Endothelial cell of umbilical vein (primary cell): ENCODE measurements at regions not wholly inside any gene's neighbourhood (a gene's known extent, or its start where the extent isn't known, plus 50 kb on each side); places are given as distances from the start of the nearest gene placed in this dataset.

Experiments used
- BruUV-seq: library from RNA; stranded (reverse); fragments of 400-500 nt; replicated peaks from 2 replicates; lab custom pipeline; 2021; lab: Mats Ljungman, UMichigan
- CTCF ChIA-PET: fragments of 300-600, 350-600 bp; sonication (Branson Sonifier 250); formaldehyde crosslinking; loops from one replicate; lab custom pipeline; 2021; ENCODE audit warnings: antibody characterized with exemption, inconsistent platforms; lab: Charles Lee
- POLR2A ChIA-PET: fragments of 300-600, 350-600 bp; sonication (Branson Sonifier 250); formaldehyde crosslinking; loops from one replicate; lab custom pipeline; 2021; ENCODE audit warnings: antibody characterized with exemption, inconsistent platforms; lab: Charles Lee
- DNase-seq: peaks from one replicate; pipeline ENCODE4 v3.0.0-alpha.2; 2011; ENCODE audit warnings: low read depth, low spot score
- FAIRE-seq: peaks from 2 replicates; lab custom pipeline; 2011; peaks lifted over from hg19 to GRCh38; lab: Jason Lieb, UNC
- H2AFZ ChIP-seq: 2 replicates; pipeline ENCODE4 v1.6.0; 2012; ENCODE audit warnings: low read depth, low read length, control low read depth, inconsistent platforms
- H3K27ac ChIP-seq: 2 replicates; pipeline ENCODE4 v1.5.1; 2011; ENCODE audit warnings: low read depth, mild to moderate bottlenecking, control low read depth, low read length, moderate library complexity; ENCODE audit not compliant: insufficient read depth
- H3K27me3 ChIP-seq, 2 experiments: 2 replicates each; pipeline versions ENCODE4 v1.6.0 to v1.6.1; 2011; ENCODE audit warnings: low read length in 2 of 2, mixed read lengths in 1 of 2; ENCODE audit not compliant: control insufficient read depth in 2 of 2, insufficient read depth in 2 of 2
- H3K36me3 ChIP-seq, 2 experiments: 2 replicates in 1 of 2; 3 replicates in 1 of 2; pipeline ENCODE4 v1.5.1; 2011; ENCODE audit warnings: low read length in 2 of 2, mild to moderate bottlenecking in 1 of 2, moderate library complexity in 1 of 2; ENCODE audit not compliant: control insufficient read depth in 2 of 2, insufficient read depth in 2 of 2; ENCODE audit errors: extremely low read depth in 1 of 2
- H3K4me1 ChIP-seq: 3 replicates; pipeline ENCODE4 v1.5.1; 2011; ENCODE audit warnings: mild to moderate bottlenecking, low read length; ENCODE audit not compliant: control insufficient read depth, insufficient read depth; ENCODE audit errors: extremely low read depth
- H3K4me2 ChIP-seq: 2 replicates; pipeline ENCODE4 v1.6.1; 2011; ENCODE audit warnings: low read length, control low read depth, mixed read lengths; ENCODE audit not compliant: insufficient read depth
- H3K4me3 ChIP-seq, 3 experiments: fragments of 200-600 bp in 1 of 3; sonication (generic), shearing (Covaris generic) in 1 of 3; replicated peaks in 1 of 3; 2 replicates each; pipeline ENCODE4 v1.5.1; 2011 to 2016; ENCODE audit warnings: control low read depth in 3 of 3, low read length in 3 of 3, mild to moderate bottlenecking in 2 of 3, inconsistent platforms in 1 of 3, low read depth in 1 of 3, moderate library complexity in 1 of 3; ENCODE audit not compliant: insufficient read depth in 1 of 3
- H3K79me2 ChIP-seq: 2 replicates; pipeline ENCODE4 v1.6.0; 2012; ENCODE audit warnings: low read length, inconsistent platforms; ENCODE audit not compliant: control insufficient read depth, insufficient read depth
- H3K9ac ChIP-seq: replicated peaks from 2 replicates; pipeline ENCODE3; 2011; ENCODE audit warnings: low read length, control low read depth; ENCODE audit not compliant: insufficient read depth; ENCODE audit errors: extremely low read depth
- H3K9me1 ChIP-seq: replicated peaks from 3 replicates; pipeline ENCODE4 v1.6.0; 2011; ENCODE audit warnings: mild to moderate bottlenecking, low read length; ENCODE audit not compliant: control insufficient read depth, insufficient read depth; ENCODE audit errors: extremely low read depth
- H3K9me3 ChIP-seq: replicated peaks from 2 replicates; pipeline ENCODE4 v1.5.1; 2012; ENCODE audit warnings: low read length, inconsistent platforms; ENCODE audit not compliant: control insufficient read depth, insufficient read depth
- H4K20me1 ChIP-seq: replicated peaks from 2 replicates; pipeline ENCODE3; 2011; ENCODE audit warnings: mild to moderate bottlenecking, low read length; ENCODE audit not compliant: control insufficient read depth, insufficient read depth; ENCODE audit errors: extremely low read depth
- CTCF ChIP-seq, 2 donors: IDR thresholded peaks; 1 replicate in 1 of 2; 2 replicates in 1 of 2; pipeline ENCODE4 v1.5.1; 2011; ENCODE audit warnings: low read length in 2 of 2, mild to moderate bottlenecking in 2 of 2, moderate library complexity in 2 of 2, control low read depth in 1 of 2, inconsistent platforms in 1 of 2, low read depth in 1 of 2; ENCODE audit not compliant: insufficient read depth in 1 of 2; ENCODE audit errors: extremely low read depth in 1 of 2
- EZH2 ChIP-seq: IDR thresholded peaks from 2 replicates; pipeline ENCODE4 v1.6.1; 2012; ENCODE audit warnings: borderline replicate concordance, low read depth, mild to moderate bottlenecking, moderate library complexity, low read length, inconsistent platforms; ENCODE audit not compliant: severe bottlenecking
- FOS ChIP-seq: IDR thresholded peaks from 2 replicates; pipeline ENCODE4 v1.6.1; 2011; ENCODE audit warnings: mild to moderate bottlenecking, low read length, moderate library complexity, borderline replicate concordance; ENCODE audit not compliant: insufficient read depth
- GATA2 ChIP-seq: IDR thresholded peaks from 2 replicates; pipeline ENCODE4 v1.7.0; 2011; ENCODE audit warnings: low read depth, mild to moderate bottlenecking, moderate library complexity, mixed read lengths, low read length; ENCODE audit not compliant: insufficient read length, insufficient read depth
- JUN ChIP-seq: IDR thresholded peaks from 2 replicates; pipeline ENCODE4 v1.6.1; 2011; ENCODE audit warnings: borderline replicate concordance, low read depth; ENCODE audit not compliant: insufficient read length, insufficient read depth
- MAX ChIP-seq: IDR thresholded peaks from 2 replicates; pipeline ENCODE4 v1.6.1; 2011; ENCODE audit not compliant: insufficient read depth, insufficient read length
- MYC ChIP-seq: IDR thresholded peaks from one replicate; pipeline ENCODE4 v1.6.1; 2011; ENCODE audit warnings: mild to moderate bottlenecking, low read depth, low read length
- POLR2A ChIP-seq: IDR thresholded peaks from 2 replicates; pipeline ENCODE4 v1.6.1; 2012; ENCODE audit warnings: low read depth, mild to moderate bottlenecking, control low read depth, low read length
- POLR2AphosphoS5 ChIP-seq: IDR thresholded peaks from 2 replicates; pipeline ENCODE4 v1.6.1; 2012; ENCODE audit warnings: low read depth, mild to moderate bottlenecking, control low read depth, low read length, moderate library complexity; ENCODE audit not compliant: insufficient read depth
- dilution Hi-C: fragments of 300-500 bp; cut with MboI; formaldehyde crosslinking; loops from one replicate; pipeline ENCODE4 v1.15.0; 2019; ENCODE audit warnings: low sequenced_read_pairs; ENCODE audit not compliant: extremely low pct_ligation_motif_present
- intact Hi-C: fragments of 100-400 bp; cut with micrococcal nuclease; formaldehyde crosslinking; loops from one replicate; pipeline ENCODE4 v1.10.0; 2022

- Histone ChIP-seq H3K36me3 (no peaks in the 10 kb centered on the region), H3K9me1 (no peaks in the 10 kb centered on the region), H3K27me3 (no peaks in the 10 kb centered on the region), H4K20me1 (no peaks in the 10 kb centered on the region), H3K4me2 (no peak overlapping the region), H2AFZ (no peak overlapping the region), H3K27ac (no peak overlapping the region), H3K79me2 (no peaks in the 10 kb centered on the region), H3K4me3 (no peak overlapping the region), H3K4me1 (no peaks in the 10 kb centered on the region), H3K9me3 (peaks cover 3% of the 10 kb centered on the region), H3K9ac (no peak overlapping the region)
- FAIRE-seq (no peak), DNase-seq (no peak)
- intact Hi-C loops: no loop called here
- dilution Hi-C loops: no loop called here
- BruUV-seq: no TSS peak
- TF ChIP-seq POLR2A: no peak
- TF ChIP-seq FOS: no peak
- TF ChIP-seq GATA2: no peak
- TF ChIP-seq JUN: no peak
- TF ChIP-seq POLR2AphosphoS5: no peak
- no peak for TF ChIP-seq EZH2
- TF ChIP-seq MYC: no peak
- no peak for TF ChIP-seq MAX
- no peak for TF ChIP-seq CTCF (IDR thresholded peaks at IDR 0.05; ENCODE audit: extremely low read depth in 1 of 2, insufficient read depth in 1 of 2, low read depth in 1 of 2, low read length in 2 of 2)
- ChIA-PET CTCF (no interaction called here), POLR2A (no interaction called here)
These were observed 405.0 kb downstream of the BRD1 start for GRCh38 chr22:49422701-49423100.
